Inflammatory macrophage treated with lipopolysaccharide for 1 hour (primary cell): ENCODE measurements at regions not wholly inside any gene's neighbourhood (a gene's known extent, or its start where the extent isn't known, plus 50 kb on each side); places are given as distances from the start of the nearest gene placed in this dataset.

ENCODE experiments used
- DNase-seq, 2 donors: peaks; one replicate each; pipeline ENCODE4 v3.0.0-alpha.2; 2020 to 2022

GRCh38 chr3:157573780-157574378 is 70.7 kb upstream of the VEPH1 start:
- no peak for DNase-seq

DNA sequence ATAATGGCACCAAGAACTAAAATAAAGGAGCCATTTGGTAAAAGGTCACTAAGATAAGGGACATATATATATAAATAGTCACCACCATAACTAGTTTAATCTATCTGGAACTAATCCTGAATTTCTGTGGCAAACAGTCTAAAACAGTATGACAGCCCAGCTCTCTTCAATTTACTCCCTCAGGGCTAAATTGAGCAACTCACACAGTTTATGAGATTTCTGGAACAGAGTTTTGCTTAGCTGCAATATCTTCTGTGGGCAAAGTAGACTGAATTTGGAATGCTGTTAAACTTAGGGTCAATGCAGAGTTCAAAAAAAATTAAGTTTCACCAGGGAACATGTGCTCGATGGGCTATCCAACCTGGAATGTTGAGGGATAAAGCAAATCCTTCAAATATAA is 70.1 kb upstream of the VEPH1 start:
- DNase-seq, result no peak

GRCh38 chr3:157572559-157573270 is 69.5 kb upstream of the VEPH1 start:
- peak; percentile 19 to 83 for DNase-seq

DNA sequence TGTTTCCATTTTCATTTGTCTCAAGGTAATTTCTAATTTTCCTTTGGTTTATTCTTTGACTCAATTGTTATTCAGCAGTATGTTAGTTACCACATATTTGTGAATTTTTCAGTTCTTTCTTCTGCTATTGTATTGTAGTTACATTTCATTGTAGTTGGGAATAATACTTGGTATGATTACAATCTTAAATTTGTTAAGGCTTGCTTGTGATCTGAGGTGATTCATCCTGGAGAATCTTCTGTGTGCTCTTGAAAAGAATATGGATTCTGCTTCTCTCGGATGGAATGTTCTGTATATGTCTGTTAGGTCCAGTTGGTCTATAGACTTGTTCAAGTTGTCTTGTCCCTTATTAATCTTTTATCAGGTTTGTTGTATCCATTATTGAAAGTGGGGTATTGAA is 63.4 kb upstream of the VEPH1 start:
- no peak for DNase-seq

- no peak for DNase-seq
Observed at GRCh38 chr3:157559401-157559800, 56.2 kb upstream of the VEPH1 start.
